Stimulated activated CD8-positive, alpha-beta memory T cell treated with anti-CD3 and anti-CD28 coated beads, Interleukin-12 subunit alpha, Interleukin-12 subunit beta, amount 100 ng/mL, for 24 hours (primary cell): ENCODE measurements at regions not wholly inside any gene's neighbourhood (a gene's known extent, or its start where the extent isn't known, plus 50 kb on each side); places are given as distances from the start of the nearest gene placed in this dataset.
"Not testable (repeated sequence)": the region's sequence is repeated elsewhere in the genome, so short reads cannot be mapped to it uniquely, and the experiment has no call there.

ENCODE experiments used
- DNase-seq: peaks from one replicate; pipeline ENCODE4 v3.0.0-alpha.2; 2020; ENCODE audit errors: extremely low read depth

GRCh38 chr5:96203761-96204160 lies 229.3 kb downstream of the PCSK1 start:
- no peak for DNase-seq

GRCh38 chr5:96201503-96201902 lies 231.5 kb downstream of the PCSK1 start:
- no peak for DNase-seq

- DNase-seq = no peak
Observed at GRCh38 chr5:96200641-96201040, 232.4 kb downstream of the PCSK1 start.

- no peak for DNase-seq
Observed at GRCh38 chr5:96199713-96200183, 233.3 kb downstream of the PCSK1 start.

- DNase-seq = no peak
Observed at GRCh38 chr5:96198356-96199058, 234.5 kb downstream of the PCSK1 start.

GRCh38 chr5:96197767-96198166 lies 235.3 kb downstream of the PCSK1 start:
- DNase-seq = not testable (repeated sequence)

GRCh38 chr5:96197347-96197746 lies 235.7 kb upstream of the ELL2 start:
- DNase-seq = no peak

- no peak for DNase-seq
Observed at GRCh38 chr5:96196890-96197289, 235.2 kb upstream of the ELL2 start.

GRCh38 chr5:96196407-96196806 lies 234.8 kb upstream of the ELL2 start:
- DNase-seq = no peak

GRCh38 chr5:96195123-96195522 lies 233.5 kb upstream of the ELL2 start:
- no peak for DNase-seq

- no peak for DNase-seq
Observed at GRCh38 chr5:96194593-96194992, 232.9 kb upstream of the ELL2 start.

- no peak for DNase-seq
Observed at GRCh38 chr5:96193946-96194345, 232.3 kb upstream of the ELL2 start.

- no peak for DNase-seq
Observed at GRCh38 chr5:96189987-96190386, 228.3 kb upstream of the ELL2 start.

GRCh38 chr5:96189028-96189826 lies 227.6 kb upstream of the ELL2 start:
- DNase-seq = no peak

GRCh38 chr5:96187309-96188027 lies 225.8 kb upstream of the ELL2 start:
- DNase-seq = no peak

- not testable (repeated sequence) for DNase-seq
Observed at GRCh38 chr5:96184510-96184909, 222.9 kb upstream of the ELL2 start.

- no peak for DNase-seq
Observed at GRCh38 chr5:96180684-96181435, 219.2 kb upstream of the ELL2 start.

- DNase-seq = no peak
Observed at GRCh38 chr5:96177303-96177869, 215.7 kb upstream of the ELL2 start.

GRCh38 chr5:96176022-96176421 lies 214.4 kb upstream of the ELL2 start:
- no peak for DNase-seq

GRCh38 chr5:96175090-96175489 lies 213.4 kb upstream of the ELL2 start:
- no peak for DNase-seq

GRCh38 chr5:96173366-96173765 lies 211.7 kb upstream of the ELL2 start:
- no peak for DNase-seq
